AG09319 (cell line): ENCODE measurements at regions not wholly inside any gene's neighbourhood (a gene's known extent, or its start where the extent isn't known, plus 50 kb on each side); places are given as distances from the start of the nearest gene placed in this dataset.

Experiments used
- DNase-seq: peaks from one replicate; pipeline ENCODE4 v3.0.0-alpha.2; 2010; ENCODE audit warnings: low read depth; ENCODE audit errors: extremely low read depth
- TF ChIP-seq, protein P1 (sequence below): IDR thresholded peaks from 2 replicates; pipeline ENCODE4 v1.5.1; 2011; ENCODE audit warnings: low read depth, mild to moderate bottlenecking, inconsistent platforms, low read length, moderate library complexity

DNA sequence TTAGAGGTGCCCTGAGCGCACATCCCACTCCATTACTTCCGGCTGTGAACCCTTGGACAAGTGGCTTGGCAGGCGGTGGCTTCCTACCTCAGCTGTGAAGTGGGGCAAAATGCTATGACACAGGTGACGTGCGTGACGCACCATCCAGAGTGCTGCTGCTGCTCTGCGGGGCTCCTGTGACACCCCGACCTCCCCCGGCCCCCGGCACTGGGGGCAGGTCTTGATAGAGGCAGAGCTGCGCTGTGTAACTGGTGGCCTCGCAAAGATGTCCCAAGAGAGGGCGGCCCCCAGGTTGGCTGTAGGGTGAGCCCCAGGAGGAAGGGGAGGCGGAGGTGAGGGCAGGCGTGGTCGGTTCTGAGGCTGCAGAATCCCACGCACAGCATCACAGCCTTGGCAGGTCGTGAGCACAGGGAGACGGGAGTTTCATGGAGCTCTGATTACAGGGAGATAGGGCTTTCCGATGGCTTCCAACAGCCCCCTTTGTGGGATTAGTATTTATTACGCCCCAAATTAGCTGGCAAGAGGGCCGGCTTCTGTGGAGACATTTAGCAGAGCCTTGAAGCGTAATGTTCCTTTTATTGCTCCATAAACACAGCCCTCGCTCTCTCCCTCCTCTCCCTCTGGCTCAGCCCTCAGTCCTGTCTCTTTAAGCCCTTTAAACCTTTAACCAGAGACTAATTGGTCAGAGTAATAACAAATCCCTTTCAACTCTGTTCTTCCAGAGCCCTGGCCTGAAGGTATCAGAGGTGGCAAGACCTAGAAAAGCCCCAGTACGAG lies 328.1 kb downstream of the C16orf95 start:
- DNase-seq: no peak
- TF ChIP-seq, protein P1, sequence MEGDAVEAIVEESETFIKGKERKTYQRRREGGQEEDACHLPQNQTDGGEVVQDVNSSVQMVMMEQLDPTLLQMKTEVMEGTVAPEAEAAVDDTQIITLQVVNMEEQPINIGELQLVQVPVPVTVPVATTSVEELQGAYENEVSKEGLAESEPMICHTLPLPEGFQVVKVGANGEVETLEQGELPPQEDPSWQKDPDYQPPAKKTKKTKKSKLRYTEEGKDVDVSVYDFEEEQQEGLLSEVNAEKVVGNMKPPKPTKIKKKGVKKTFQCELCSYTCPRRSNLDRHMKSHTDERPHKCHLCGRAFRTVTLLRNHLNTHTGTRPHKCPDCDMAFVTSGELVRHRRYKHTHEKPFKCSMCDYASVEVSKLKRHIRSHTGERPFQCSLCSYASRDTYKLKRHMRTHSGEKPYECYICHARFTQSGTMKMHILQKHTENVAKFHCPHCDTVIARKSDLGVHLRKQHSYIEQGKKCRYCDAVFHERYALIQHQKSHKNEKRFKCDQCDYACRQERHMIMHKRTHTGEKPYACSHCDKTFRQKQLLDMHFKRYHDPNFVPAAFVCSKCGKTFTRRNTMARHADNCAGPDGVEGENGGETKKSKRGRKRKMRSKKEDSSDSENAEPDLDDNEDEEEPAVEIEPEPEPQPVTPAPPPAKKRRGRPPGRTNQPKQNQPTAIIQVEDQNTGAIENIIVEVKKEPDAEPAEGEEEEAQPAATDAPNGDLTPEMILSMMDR: no peak

DNA sequence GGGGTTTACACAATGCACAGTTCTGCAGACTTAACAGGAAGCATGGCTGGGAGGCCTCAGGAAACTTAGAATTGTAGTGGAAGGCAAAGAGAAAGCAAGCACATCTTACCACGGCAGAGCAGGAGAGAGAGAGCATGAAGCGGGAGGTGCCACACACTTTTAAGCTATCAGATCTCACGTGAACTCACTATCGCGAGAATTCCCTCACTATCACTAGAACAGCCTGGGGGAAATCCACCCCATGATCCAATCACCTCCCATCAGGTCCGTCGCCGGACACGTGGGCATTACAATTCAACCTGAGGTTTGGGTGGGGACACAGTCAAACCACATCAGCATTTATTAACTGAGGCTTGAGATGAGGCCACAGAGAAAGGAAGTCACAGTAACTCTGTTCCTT lies 326.7 kb downstream of the C16orf95 start:
- TF ChIP-seq, protein P1: no peak
- no peak for DNase-seq

DNA sequence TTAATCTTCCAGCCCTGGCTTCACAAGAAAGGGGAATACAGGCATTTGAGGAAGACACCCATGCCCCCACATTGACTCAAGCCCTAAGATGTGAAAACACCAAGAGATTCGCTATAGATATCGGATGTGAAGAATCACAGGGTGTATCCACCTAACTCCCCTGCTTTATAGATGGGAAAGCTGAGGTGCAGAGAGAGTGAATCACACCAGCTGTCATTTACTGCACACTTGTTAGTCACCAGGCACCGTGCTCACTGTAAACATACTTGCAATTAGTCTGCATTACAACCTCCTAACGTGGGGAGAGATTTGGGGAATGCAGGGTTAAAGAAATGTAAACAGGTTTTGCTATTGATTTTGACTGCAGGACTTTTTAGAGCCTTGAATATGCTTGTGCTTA lies 325.5 kb downstream of the C16orf95 start:
- DNase-seq: no peak
- TF ChIP-seq, protein P1: no peak

DNA sequence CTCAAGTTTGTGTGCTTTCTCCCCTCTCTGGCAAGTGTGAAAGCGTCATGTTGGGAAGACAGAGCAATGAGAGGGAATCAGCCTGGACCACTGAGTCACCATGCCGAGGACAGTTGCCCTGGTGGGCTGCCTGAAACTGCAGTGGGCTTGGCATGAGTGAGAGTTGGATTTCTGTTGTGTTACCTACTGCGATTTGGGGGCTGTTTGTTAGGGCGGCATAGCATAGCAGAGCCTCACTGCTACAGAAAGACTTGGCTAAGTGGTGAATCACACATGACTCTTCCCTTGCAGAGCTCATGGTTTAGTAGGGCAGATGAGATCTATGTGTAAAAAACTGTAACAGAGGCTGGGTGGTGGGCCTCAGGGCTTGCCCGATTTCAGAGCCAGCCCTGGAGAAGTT lies 324.6 kb downstream of the C16orf95 start:
- no peak for DNase-seq
- TF ChIP-seq, protein P1: no peak

DNA sequence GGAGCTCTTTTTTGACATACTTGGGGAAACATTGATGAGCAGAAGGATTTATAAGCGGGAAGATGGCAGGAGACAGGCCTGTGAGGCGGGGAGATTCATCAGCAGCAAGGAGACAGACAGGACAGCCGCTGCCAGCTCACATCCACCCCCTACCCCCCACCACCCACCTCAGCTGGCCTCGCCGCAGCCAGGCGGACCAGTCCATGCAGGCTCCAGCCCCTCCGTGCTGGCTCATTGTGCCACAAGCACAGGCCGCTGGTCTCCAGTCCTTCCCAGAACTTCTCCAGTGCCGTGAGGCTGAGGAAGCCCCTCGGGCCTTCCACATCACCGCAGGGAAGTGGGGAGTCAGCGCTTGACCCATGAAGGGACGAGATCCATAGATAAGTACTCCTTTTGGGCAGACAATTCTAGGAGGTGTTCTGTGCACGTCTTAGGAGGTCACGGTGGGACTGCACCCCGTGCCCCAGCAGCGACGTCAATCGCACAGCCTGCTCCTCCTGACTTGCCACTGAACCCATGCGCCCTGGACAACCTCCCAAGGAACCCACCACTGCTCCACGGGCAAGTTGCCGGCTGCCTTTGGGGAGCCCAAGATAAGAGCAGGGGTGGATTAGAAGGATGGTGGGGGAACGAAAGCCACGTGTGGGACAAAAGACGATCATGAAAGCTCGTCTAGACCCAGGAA lies 323.6 kb downstream of the C16orf95 start:
- TF ChIP-seq, protein P1: no peak
- DNase-seq: no peak

DNA sequence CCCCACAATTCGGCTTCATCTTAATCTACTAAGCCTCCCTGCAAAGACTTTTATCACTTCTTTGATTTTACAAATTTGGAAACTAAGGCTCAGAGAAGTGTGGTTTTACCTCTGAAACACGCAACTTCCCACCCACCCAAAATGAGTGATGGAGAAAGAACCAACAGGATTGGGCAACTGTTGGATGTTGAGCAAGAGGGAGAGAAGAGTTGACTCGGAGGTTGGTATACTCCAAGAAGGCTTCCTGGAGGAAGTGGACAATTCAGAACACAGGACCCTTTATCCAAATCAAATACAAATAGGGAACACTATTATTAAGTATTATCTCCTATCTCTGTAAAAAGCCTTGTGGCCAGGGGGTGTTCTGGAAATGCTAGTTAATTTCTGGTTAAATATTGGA lies 323.0 kb downstream of the C16orf95 start:
- TF ChIP-seq, protein P1: no peak
- no peak for DNase-seq

DNA sequence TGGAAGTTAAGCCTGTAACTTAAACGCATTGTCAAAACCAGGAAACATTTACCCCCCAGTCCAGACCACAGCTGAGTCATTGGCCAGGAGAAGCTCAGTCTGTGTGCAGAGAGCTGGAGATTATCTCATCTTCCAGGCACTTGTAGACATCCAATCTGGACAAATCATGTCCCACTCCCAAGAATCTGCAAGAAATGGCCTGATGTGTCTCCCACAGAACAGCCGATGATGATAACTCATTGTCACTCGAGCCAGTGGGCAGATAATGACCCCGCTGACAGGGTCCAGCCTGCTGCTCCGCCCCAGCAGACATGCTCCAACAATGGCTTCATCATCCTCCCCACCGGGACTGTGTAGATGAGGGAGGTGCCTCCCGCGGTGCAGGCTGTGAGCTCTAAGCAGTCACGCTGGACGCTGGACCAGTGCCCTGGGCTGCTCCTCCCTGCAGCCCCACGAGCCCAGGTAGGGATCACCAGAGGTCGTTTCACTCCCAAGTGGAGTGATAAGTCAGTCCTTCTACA lies 322.5 kb downstream of the C16orf95 start:
- TF ChIP-seq, protein P1: no peak
- peak; percentile 38 for DNase-seq
